GM12892 (cell line): ENCODE measurements at regions not wholly inside any gene's neighbourhood (a gene's known extent, or its start where the extent isn't known, plus 50 kb on each side); places are given as distances from the start of the nearest gene placed in this dataset.
"Not testable (repeated sequence)": the region's sequence is repeated elsewhere in the genome, so short reads cannot be mapped to it uniquely, and the experiment has no call there.

Experiments
- DNase-seq: peaks from one replicate; pipeline ENCODE4 v3.0.0; 2011; ENCODE audit not compliant: insufficient read length
- FAIRE-seq: peaks from 2 replicates; lab custom pipeline; 2011; peaks lifted over from hg19 to GRCh38; lab: Jason Lieb, UNC
- POLR2A ChIP-seq: IDR thresholded peaks from 2 replicates; pipeline ENCODE4 v1.6.1; 2011; ENCODE audit warnings: low read depth, low read length, control low read depth
- POLR2AphosphoS5 ChIP-seq: IDR thresholded peaks from 2 replicates; pipeline ENCODE4 v1.6.1; 2011; ENCODE audit warnings: low read depth, low read length, control low read depth
- TAF1 ChIP-seq: IDR thresholded peaks from 2 replicates; pipeline ENCODE4 v1.6.1; 2011; ENCODE audit warnings: low read depth, mild to moderate bottlenecking, control low read depth, low read length, borderline replicate concordance

DNA sequence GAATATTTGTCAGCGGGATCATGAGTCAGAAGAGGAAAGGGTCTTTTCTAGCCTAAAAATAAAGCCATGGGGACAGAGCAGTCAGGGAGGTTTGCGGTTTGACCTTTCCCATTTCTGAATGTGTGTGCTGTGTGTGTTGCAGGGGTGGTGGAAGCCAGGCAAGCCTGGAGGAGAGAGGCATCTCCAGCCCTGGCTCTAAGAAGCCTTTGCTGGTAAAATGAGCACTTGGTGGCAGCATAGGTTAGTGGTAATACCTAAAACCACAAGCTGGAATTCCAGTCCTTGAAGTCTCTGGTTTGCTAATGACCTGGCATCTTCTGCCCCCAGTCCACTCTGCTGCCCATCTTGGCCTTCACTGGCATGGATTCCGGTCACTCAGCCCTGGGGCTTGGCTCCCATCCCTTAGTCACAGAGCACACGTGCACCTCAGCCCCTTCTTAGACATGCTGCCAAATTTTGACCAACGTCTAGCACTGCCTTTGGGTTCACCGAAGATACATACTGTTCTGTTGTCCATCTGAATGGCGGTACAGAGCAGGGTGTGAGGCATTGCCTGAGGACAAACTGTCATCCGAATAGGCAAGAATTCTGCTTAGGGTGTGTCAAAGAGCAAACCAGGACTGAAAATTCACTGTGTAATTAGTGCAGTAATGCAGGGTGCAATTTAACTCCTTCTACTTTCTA is 52.7 kb downstream of the KCNA5 start:
- no peak for FAIRE-seq
- no peak for DNase-seq
- TF ChIP-seq POLR2A (no peak), TAF1 (no peak), POLR2AphosphoS5 (no peak)

GRCh38 chr12:5097786-5098185 is 54.1 kb downstream of the KCNA5 start:
- no peak for DNase-seq
- no peak for FAIRE-seq
- TF ChIP-seq POLR2AphosphoS5 (no peak), TAF1 (no peak), POLR2A (no peak)

GRCh38 chr12:5099136-5099535 is 55.5 kb downstream of the KCNA5 start:
- DNase-seq (no peak), FAIRE-seq (no peak)
- TF ChIP-seq POLR2A (no peak), POLR2AphosphoS5 (no peak), TAF1 (no peak)

- FAIRE-seq: no peak
- TF ChIP-seq POLR2AphosphoS5: no peak
- TF ChIP-seq POLR2A: no peak
- no peak for TF ChIP-seq TAF1
- DNase-seq: no peak
Measured at GRCh38 chr12:5099591-5099990, 55.9 kb downstream of the KCNA5 start.

GRCh38 chr12:5101686-5102085 is 58.0 kb downstream of the KCNA5 start:
- TF ChIP-seq POLR2AphosphoS5 (no peak), TAF1 (no peak), POLR2A (no peak)
- no peak for DNase-seq
- FAIRE-seq: no peak

DNA sequence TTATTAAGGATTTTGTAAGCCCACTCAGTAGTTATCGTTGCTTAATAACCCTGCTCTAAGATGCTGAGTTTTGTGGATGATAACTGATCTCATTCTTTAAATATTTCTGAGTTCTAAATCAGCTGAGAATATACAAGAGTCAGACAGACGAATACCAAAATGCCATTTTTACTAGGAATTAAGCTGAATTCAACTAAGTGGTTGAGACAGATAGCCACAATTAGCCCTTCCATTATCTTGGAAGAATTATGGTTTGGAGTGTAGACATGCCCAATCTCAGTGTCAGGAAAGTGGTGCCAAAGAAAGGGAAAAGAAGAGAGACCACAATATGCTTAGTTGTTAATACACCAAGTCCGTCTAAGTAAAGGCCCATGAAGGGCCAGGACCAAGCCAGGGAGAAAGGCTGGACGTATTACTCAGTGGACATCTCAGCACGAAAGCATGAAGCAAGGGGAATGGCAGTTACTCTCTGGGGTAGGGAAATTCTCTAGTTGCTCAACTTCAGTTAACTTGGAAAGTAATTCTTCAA is 58.6 kb downstream of the KCNA5 start:
- TF ChIP-seq TAF1: no peak
- no peak for TF ChIP-seq POLR2AphosphoS5
- no peak for TF ChIP-seq POLR2A
- DNase-seq (no peak), FAIRE-seq (no peak)

DNA sequence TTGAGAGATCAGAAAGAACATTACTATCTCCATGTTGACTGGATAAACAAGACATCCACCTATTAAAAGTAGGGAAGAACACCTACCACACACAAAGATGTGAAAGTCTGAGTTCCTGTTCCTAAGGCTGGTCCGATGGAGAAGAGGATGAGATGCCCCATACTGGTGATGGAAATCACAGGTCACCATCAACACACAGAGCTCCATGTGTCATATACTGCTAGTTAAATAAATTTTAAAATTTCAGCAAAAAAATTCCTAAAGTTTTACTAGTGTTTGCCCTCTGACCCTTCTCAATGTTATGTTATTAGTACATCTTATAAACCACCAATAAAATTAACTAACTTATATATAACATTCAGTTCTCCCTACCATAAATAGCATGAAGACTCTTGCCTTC is 59.1 kb downstream of the KCNA5 start:
- TF ChIP-seq TAF1: no peak
- TF ChIP-seq POLR2AphosphoS5: no peak
- no peak for TF ChIP-seq POLR2A
- no peak for DNase-seq
- FAIRE-seq: no peak

DNA sequence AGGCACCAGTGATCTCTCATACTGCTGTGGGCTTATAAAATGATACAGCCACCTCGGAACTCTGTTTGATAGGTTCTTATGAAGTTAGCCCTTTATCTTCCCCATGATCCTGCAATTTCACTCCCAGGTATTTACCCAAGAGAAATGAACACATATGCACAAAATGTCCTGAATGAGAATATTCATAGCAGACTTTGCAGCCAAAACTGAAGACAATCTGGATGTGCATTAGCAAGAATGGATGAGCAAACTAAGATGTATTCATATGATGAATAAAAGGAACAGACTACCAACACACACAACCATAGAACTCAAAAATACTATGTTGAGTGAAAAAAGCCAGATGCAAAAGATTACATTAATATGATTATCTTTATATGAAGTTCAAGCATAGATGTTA is 66.7 kb downstream of the KCNA5 start:
- DNase-seq (no peak), FAIRE-seq (no peak)
- TF ChIP-seq POLR2AphosphoS5: no peak
- TF ChIP-seq POLR2A: no peak

DNA sequence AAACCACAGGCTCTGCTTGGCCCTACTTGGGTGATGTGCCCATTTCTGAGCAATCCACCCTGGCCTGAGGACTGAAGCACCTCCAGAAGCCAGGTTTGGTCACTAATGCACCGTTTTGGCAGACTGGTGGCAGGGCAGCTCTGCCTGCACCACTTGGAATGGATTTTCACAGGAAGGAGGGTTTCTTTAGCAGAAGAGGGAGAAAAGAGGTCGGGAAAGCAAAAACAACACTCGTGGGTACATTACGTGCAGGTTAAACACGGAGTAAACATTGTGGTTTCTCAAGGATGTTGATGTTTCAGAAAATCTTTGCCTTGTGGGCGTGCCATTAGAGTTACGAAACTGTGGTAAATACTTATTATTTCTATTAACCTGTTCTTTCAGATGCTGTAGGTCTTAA is 70.8 kb downstream of the KCNA5 start:
- FAIRE-seq (no peak), DNase-seq (no peak)
- no peak for TF ChIP-seq POLR2AphosphoS5

- not testable (repeated sequence) for DNase-seq, FAIRE-seq
Measured at GRCh38 chr12:5121784-5122183, 78.1 kb downstream of the KCNA5 start.

DNA sequence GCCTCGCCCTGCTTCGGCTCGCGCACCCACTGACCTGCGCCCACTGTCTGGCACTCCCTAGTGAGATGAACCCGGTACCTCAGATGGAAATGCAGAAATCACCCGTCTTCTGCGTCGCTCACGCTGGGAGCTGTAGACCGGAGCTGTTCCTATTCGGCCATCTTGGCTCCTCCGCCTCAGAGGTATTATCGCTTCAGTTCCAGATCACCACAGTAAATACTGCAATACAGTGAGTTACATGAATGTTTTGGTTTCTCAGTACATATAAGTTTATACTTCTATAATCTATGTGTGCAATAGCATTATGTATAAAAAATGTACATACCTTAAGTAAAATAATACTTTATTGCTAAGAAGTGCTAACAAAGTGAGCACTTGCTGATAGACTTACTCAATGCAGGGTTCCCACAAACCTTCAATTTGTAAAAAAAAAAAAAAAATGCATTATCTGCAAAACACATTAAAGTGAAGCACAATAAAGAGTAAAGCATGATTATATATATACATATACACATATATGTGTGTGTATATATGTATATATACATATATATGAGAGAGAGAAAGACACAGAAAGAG is 78.7 kb downstream of the KCNA5 start:
- FAIRE-seq: not testable (repeated sequence)

DNA sequence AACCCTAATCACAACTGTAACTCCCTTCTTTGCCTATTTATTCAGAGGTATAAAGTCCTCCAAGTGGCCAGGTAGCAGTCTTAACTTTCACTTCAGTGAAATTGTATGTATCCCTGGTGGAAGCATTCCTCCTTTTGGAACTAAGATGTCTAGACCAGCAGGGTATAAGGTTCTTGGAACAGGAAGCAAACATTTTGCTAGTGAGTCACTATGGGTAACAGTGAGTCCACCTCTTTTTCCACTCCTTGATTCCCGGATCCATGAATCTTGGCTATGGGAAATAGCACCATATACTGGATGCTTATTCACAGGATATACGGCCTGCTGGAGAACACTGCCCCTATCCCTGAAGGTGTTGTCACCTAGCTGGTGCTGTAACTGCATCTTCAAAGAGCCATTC is 80.2 kb downstream of the KCNA5 start:
- TF ChIP-seq POLR2A (no peak), TAF1 (no peak), POLR2AphosphoS5 (no peak)
- DNase-seq: no peak
- FAIRE-seq: no peak

More for the DNA sequence above, 78.7 kb downstream of the KCNA5 start:
- not testable (repeated sequence) for DNase-seq
